Activated CD4-positive, alpha-beta T cell treated with anti-CD3 and anti-CD28 coated beads, Interleukin-2, amount 10 ng/mL, durations not matched to agents 7 days and 5 days (primary cell): ENCODE measurements at regions not wholly inside any gene's neighbourhood (a gene's known extent, or its start where the extent isn't known, plus 50 kb on each side); places are given as distances from the start of the nearest gene placed in this dataset.
"Not testable (repeated sequence)": the region's sequence is repeated elsewhere in the genome, so short reads cannot be mapped to it uniquely, and the experiment has no call there.

ENCODE experiments used
- CTCF ChIA-PET: fragments of 350-600 bp; sonication (Branson Sonifier 250); formaldehyde crosslinking; loops from one replicate; lab custom pipeline; 2021; ENCODE audit warnings: antibody characterized with exemption; lab: Charles Lee
- POLR2A ChIA-PET: fragments of 350-600 bp; sonication (Branson Sonifier 250); formaldehyde crosslinking; loops from one replicate; lab custom pipeline; 2021; ENCODE audit warnings: antibody characterized with exemption; lab: Charles Lee
- DNase-seq: peaks from one replicate; pipeline ENCODE4 v3.0.0-alpha.2; 2020
- H3K27ac Mint-ChIP-seq: one replicate; pipeline ENCODE4 v1.8.0; 2021; ENCODE audit warnings: mild to moderate bottlenecking, moderate library complexity, mixed read lengths
- H3K27me3 Mint-ChIP-seq: one replicate; pipeline ENCODE4 v1.8.0; 2021; ENCODE audit warnings: mixed read lengths
- H3K36me3 Mint-ChIP-seq: one replicate; pipeline ENCODE4 v1.8.0; 2021; ENCODE audit warnings: low read depth, mixed read lengths
- H3K4me1 Mint-ChIP-seq: one replicate; pipeline ENCODE4 v1.8.0; 2021; ENCODE audit warnings: mixed read lengths
- H3K4me3 Mint-ChIP-seq: one replicate; pipeline ENCODE4 v1.8.0; 2021; ENCODE audit warnings: mild to moderate bottlenecking, moderate library complexity, mixed read lengths
- H3K9me3 Mint-ChIP-seq: one replicate; pipeline ENCODE4 v1.8.0; 2021; ENCODE audit warnings: mixed read lengths

DNA sequence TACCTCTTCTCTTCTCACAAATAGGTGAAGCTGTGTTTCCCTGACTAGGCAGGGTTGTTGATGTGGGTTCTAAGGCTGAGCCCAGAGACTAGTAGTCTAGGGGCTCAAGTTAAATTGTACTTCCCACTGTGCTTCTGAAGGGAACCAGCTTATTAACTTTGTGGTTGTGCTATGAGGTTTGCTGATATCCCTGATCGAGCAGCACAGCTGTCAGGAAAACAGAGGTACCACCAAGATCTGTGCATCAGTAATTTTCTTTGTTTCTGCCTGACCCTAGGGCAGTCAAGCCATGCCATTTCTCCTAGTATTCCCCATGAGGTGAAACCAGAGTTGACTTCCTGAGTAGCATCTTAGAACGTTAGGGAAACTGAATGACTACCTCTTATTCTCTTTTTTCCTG, 853.8 kb upstream of the MIR17HG start:
- ChIA-PET POLR2A (no interaction called here), CTCF (no interaction called here)
- no peaks in the 10 kb centered on the region for H3K36me3 Mint-ChIP-seq
- H3K9me3 Mint-ChIP-seq: peaks cover 5% of the 10 kb centered on the region
- no peak overlapping the region for H3K4me3 Mint-ChIP-seq
- H3K27me3 Mint-ChIP-seq: no peaks in the 10 kb centered on the region
- no peak overlapping the region for H3K27ac Mint-ChIP-seq
- H3K4me1 Mint-ChIP-seq: no peaks in the 10 kb centered on the region
- DNase-seq: no peak

DNA sequence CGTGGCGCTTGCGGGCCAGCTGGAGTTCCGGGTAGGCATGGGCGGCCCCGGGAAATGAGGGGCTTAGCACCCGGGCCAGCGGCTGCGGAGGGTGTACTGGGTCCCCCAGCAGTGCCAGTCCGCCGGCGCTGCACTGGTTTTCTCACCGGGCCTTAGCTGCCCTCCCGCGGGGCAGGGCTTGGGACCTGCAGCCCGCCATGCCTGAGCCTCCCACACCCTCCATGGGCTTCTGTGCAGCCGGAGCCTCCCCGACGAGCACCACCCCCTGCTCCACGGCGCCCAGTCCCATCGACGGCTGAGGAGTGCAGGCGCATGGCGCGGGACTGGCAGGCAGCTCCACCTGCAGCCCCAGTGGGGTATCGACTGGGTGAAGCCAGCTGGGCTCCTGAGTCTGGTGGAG, 852.6 kb upstream of the MIR17HG start:
- H3K4me1 Mint-ChIP-seq, DNase-seq, H3K36me3 Mint-ChIP-seq, H3K9me3 Mint-ChIP-seq, H3K27me3 Mint-ChIP-seq, H3K4me3 Mint-ChIP-seq, H3K27ac Mint-ChIP-seq, CTCF ChIA-PET, POLR2A ChIA-PET: not testable (repeated sequence)

DNA sequence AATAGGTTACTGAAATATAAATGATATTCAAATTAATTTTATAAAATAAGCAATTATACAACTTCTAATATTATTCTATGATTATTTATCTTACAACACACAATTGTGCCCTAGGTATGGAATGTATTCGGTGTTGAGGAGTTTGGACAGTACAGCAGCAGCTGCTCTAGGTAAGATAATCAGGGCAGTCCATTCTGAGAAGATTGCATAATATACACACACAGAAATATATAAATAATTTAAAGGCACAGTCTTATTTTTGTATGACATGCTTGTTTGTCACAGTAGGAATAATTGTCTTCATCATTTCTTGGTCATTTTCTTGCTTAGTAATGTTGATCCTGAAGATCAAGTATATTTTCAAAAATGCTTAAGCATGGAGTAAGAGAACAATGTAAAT, 849.4 kb upstream of the MIR17HG start:
- ChIA-PET POLR2A (no interaction called here), CTCF (no interaction called here)
- no peaks in the 10 kb centered on the region for H3K27me3 Mint-ChIP-seq
- H3K4me3 Mint-ChIP-seq: no peak overlapping the region
- H3K4me1 Mint-ChIP-seq: no peaks in the 10 kb centered on the region
- no peak overlapping the region for H3K27ac Mint-ChIP-seq
- H3K9me3 Mint-ChIP-seq: peaks cover 2% of the 10 kb centered on the region
- DNase-seq: no peak
- H3K36me3 Mint-ChIP-seq: no peaks in the 10 kb centered on the region

DNA sequence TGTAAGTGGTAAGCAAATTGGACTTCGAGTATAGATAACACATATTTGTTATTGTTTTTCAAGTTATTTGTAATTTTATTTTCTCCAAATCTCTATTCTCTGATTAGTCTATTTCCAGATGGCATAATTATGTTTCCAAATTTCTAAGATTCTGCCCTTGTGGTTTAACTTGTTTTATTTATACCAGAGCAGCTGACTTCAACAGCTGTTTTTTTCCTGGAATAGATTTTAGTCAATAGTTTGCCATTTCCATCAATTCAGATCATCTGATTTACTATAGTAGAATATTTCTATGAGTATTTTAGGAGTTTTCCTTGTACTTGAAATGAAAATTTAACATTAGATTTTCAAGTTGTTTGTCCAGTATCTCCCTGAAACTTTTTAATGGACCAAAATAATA, 848.7 kb upstream of the MIR17HG start:
- ChIA-PET CTCF (no interaction called here), POLR2A (no interaction called here)
- Mint-ChIP-seq H3K4me3 (no peak overlapping the region), H3K9me3 (peaks cover 2% of the 10 kb centered on the region), H3K36me3 (no peaks in the 10 kb centered on the region), H3K27ac (no peak overlapping the region), H3K4me1 (no peaks in the 10 kb centered on the region), H3K27me3 (no peaks in the 10 kb centered on the region)
- no peak for DNase-seq

DNA sequence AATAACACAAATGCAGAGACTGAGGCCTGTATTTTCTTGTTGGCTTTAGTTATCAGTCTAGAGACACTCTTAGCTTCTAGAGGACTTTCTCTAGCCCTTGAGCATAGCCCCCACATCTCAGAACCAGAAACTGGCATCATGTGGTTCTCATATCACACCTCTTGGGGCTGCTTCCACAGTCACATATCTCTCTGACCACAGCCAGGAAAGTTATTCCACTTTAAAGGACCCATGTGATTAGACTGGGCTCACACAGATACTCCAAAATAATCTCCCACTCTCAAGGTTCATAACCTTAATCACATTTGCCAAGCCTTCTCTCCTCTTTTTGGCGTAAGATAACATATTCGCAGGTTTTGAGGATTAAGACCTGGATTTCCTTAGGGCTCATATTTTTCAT, 846.9 kb upstream of the MIR17HG start:
- DNase-seq: no peak
- H3K4me3 Mint-ChIP-seq: no peak overlapping the region
- CTCF ChIA-PET: no interaction called here
- H3K9me3 Mint-ChIP-seq: no peaks in the 10 kb centered on the region
- H3K36me3 Mint-ChIP-seq: no peaks in the 10 kb centered on the region
- H3K27me3 Mint-ChIP-seq: no peaks in the 10 kb centered on the region
- POLR2A ChIA-PET: no interaction called here
- no peak overlapping the region for H3K27ac Mint-ChIP-seq
- no peaks in the 10 kb centered on the region for H3K4me1 Mint-ChIP-seq

DNA sequence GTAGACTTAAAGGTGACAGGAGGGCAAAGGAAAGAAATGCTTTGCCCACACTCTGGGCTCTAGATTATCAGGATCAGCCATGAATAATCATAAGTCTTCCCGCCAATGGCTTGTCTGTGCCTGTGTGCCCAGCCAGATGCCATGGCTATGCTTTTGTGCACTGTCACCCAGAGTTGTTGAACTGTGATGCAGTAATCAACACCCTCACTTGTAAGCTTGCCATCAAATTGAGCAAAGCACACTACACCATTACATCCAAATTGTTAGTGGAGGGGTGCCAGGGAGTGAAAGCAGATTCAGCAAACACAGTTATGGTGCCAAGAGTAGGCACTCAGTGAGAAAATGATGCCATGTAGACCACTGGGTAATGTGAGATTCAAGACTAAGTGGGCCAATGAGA, 845.3 kb upstream of the MIR17HG start:
- H3K4me1 Mint-ChIP-seq: no peaks in the 10 kb centered on the region
- H3K9me3 Mint-ChIP-seq: no peaks in the 10 kb centered on the region
- POLR2A ChIA-PET: no interaction called here
- H3K27ac Mint-ChIP-seq: no peak overlapping the region
- H3K27me3 Mint-ChIP-seq: no peaks in the 10 kb centered on the region
- no peak for DNase-seq
- H3K4me3 Mint-ChIP-seq: no peak overlapping the region
- CTCF ChIA-PET: no interaction called here
- H3K36me3 Mint-ChIP-seq: no peaks in the 10 kb centered on the region

DNA sequence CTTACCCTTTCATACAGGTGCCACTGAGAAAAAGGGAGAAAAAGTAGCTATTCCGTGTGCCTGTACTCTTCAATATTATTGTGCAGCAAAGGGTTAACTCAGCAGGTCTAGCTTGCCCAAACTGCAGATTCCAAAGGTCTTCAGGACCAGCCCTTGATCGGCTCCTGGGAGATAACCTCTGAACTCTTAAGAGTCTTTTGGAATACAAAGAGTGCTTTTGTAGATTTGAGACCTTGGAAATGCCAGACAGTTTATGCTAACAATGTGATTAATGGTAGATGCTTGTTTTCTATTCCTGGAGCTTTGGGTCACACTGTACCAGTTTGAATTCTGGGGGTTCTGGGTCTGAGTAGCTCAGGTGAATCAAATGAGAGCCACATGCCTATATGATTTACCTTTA, 844.7 kb upstream of the MIR17HG start:
- POLR2A ChIA-PET: no interaction called here
- CTCF ChIA-PET: no interaction called here
- H3K36me3 Mint-ChIP-seq: no peaks in the 10 kb centered on the region

DNA sequence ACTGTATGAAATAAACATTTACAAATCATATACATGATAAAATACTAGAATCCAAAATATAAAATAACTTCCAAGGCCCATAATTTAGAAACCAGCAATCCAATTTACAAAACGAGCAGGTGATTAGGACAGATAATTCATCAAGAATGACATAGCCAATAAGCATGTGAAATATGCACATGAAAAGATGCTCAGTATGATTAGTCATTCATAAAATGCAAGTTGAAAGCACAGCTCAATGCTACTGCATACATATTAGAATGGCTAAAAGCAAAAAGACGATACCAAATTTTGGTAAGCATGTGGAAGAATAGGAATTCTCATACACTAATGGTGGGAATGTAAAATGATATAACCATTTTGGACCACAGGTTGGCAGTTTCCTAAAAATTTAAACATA, 837.2 kb upstream of the MIR17HG start:
- Mint-ChIP-seq H3K27ac (no peak overlapping the region), H3K27me3 (no peaks in the 10 kb centered on the region), H3K4me3 (no peak overlapping the region), H3K9me3 (no peaks in the 10 kb centered on the region), H3K36me3 (no peaks in the 10 kb centered on the region), H3K4me1 (no peaks in the 10 kb centered on the region)
- no peak for DNase-seq
- POLR2A ChIA-PET: no interaction called here
- CTCF ChIA-PET: no interaction called here

More for the DNA sequence above, 844.7 kb upstream of the MIR17HG start:
- Mint-ChIP-seq H3K27me3 (no peaks in the 10 kb centered on the region), H3K4me1 (no peaks in the 10 kb centered on the region), H3K27ac (no peak overlapping the region), H3K9me3 (no peaks in the 10 kb centered on the region), H3K4me3 (no peak overlapping the region)
- no peak for DNase-seq

DNA sequence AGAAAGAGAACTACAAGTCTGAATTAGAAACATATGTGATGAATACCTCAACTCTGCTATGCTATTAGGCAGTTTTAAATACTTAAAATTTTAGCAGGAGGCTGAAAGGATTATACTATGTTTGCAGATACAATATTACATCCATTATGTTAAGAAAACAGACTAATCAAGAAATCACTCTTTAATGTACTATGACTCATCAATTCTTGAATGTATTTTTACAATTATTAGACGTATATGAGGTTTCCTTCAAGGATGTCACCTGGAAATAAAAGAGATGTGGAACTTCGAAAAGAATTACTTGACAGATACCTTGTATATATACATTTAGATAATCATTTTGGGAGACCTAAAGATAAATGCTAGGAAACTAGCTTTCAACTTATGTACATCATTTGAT, 835.6 kb upstream of the MIR17HG start:
- DNase-seq: no peak
- CTCF ChIA-PET: no interaction called here
- H3K27ac Mint-ChIP-seq: no peak overlapping the region
- no peaks in the 10 kb centered on the region for H3K4me1 Mint-ChIP-seq
- H3K36me3 Mint-ChIP-seq: no peaks in the 10 kb centered on the region
- peaks cover 2% of the 10 kb centered on the region for H3K9me3 Mint-ChIP-seq
- POLR2A ChIA-PET: no interaction called here
- no peak overlapping the region for H3K4me3 Mint-ChIP-seq
- H3K27me3 Mint-ChIP-seq: no peaks in the 10 kb centered on the region

DNA sequence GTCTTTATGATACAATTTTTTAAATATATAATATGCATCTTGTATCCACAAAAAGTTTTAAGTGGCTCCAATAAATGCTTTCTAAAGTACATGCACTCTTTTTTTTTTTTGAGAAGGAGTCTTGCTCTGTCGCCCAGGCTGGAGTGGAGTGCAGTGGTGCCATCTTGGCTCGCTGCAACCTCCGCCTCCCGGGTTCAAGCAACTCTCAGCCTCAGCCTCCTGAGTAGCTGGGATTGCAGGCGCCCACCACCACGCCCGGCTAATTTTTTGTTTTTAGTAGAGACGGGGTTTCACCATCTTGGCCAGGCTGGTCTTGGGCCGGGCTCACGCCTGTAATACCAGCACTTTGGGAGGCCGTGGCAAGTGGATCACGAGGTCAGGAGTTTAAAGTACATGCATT, 832.8 kb upstream of the MIR17HG start:
- H3K9me3 Mint-ChIP-seq, H3K4me1 Mint-ChIP-seq, H3K27ac Mint-ChIP-seq, DNase-seq, H3K36me3 Mint-ChIP-seq, CTCF ChIA-PET, POLR2A ChIA-PET, H3K4me3 Mint-ChIP-seq, H3K27me3 Mint-ChIP-seq: not testable (repeated sequence)

DNA sequence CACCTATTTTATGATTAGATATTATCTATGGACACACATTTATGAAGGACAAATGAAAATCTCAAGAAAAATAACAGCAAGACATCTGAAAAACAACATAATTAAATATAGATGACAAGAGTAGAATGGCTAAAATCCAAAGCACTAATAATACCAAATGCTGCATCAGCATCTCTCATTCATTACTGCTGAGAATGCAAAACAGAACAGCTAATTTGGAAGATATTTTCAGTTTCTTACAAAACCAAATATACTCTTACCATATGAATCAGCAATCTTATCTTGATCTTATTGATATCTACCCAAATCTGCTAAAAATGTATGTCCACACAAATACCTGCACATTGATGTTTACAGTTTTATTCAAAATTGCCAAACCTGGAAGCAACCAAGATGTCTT, 829.1 kb upstream of the MIR17HG start:
- no peak overlapping the region for H3K4me3 Mint-ChIP-seq

DNA sequence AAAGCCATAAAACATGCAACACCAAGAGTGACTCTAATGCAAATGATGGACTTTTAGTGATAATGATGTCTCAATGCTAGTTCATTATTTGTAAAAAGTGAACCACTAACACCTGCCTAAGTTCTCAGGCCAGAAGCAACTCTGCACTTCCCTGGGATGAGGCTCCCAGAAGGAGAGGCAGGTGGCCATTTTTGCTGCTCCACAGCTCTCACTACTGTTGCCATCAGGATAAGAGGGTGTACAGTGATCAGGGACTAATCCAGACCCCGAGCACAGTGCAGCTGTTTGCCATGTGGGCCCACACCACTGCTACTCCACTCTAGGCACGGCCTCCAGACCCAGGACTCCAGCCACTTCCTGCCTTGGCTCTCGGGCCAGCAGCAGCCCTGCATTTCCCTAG, 828.3 kb upstream of the MIR17HG start:
- Mint-ChIP-seq H3K4me3 (no peak overlapping the region), H3K4me1 (no peaks in the 10 kb centered on the region), H3K27me3 (no peaks in the 10 kb centered on the region), H3K36me3 (no peaks in the 10 kb centered on the region), H3K27ac (no peak overlapping the region), H3K9me3 (peaks cover 22% of the 10 kb centered on the region)
- CTCF ChIA-PET: no interaction called here
- DNase-seq: no peak
- POLR2A ChIA-PET: no interaction called here

More for the DNA sequence above, 829.1 kb upstream of the MIR17HG start:
- Mint-ChIP-seq H3K4me1 (no peaks in the 10 kb centered on the region), H3K27me3 (no peaks in the 10 kb centered on the region), H3K9me3 (peaks cover 19% of the 10 kb centered on the region), H3K27ac (no peak overlapping the region), H3K36me3 (no peaks in the 10 kb centered on the region)
- ChIA-PET POLR2A (no interaction called here), CTCF (no interaction called here)
- no peak for DNase-seq

DNA sequence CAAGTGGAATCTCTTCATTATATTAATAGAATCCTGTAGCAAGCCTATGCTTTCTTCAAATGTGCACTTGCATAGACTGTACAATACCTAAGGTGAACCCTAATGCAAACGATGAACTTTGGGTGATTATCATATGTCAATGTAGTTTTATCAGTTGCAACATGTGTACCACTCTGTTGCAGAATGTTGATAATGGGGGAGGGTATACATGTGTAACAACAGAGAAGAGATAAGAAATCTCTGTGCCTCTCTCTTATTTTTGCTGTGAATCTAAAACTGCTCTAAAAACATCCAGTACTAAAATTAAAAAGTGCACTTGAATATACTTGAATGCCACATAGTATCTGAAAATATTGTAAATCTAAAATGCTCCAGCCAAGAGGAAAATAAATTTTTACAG, 820.8 kb upstream of the MIR17HG start:
- no peak overlapping the region for H3K27ac Mint-ChIP-seq
- H3K27me3 Mint-ChIP-seq: no peaks in the 10 kb centered on the region
- H3K36me3 Mint-ChIP-seq: no peaks in the 10 kb centered on the region

DNA sequence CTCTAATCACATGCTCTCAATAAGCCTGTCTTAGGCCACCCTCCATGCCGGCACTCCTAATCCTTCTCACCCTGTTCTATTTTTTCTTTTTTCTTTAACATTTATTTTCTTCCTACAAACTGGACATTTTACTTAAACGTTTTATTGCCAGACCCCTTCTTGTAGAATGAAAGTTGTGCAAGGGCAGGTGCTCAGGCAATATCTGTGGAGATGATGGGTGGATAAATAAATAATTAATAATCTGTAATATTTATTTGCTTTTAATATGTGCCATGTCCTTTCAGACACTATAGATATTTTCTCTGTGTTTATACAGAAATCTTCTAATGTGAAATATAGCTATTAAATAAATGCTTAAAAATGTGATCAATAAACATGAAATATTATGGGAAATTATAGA, 815.7 kb upstream of the MIR17HG start:
- Mint-ChIP-seq H3K4me1 (no peaks in the 10 kb centered on the region), H3K27ac (no peak overlapping the region), H3K4me3 (no peak overlapping the region), H3K27me3 (no peaks in the 10 kb centered on the region), H3K36me3 (no peaks in the 10 kb centered on the region), H3K9me3 (peaks cover 2% of the 10 kb centered on the region)
- DNase-seq: no peak
- ChIA-PET CTCF (no interaction called here), POLR2A (no interaction called here)

More for the DNA sequence above, 820.8 kb upstream of the MIR17HG start:
- ChIA-PET POLR2A (no interaction called here), CTCF (no interaction called here)
- Mint-ChIP-seq H3K9me3 (peaks cover 6% of the 10 kb centered on the region), H3K4me3 (no peak overlapping the region), H3K4me1 (no peaks in the 10 kb centered on the region)
- DNase-seq: no peak
